HG03196 (cell line): ENCODE measurements at regions not wholly inside any gene's neighbourhood (a gene's known extent, or its start where the extent isn't known, plus 50 kb on each side); places are given as distances from the start of the nearest gene placed in this dataset.

Experiments used
- ATAC-seq: cut with Tn5 transposase; IDR thresholded peaks from one replicate; pipeline ENCODE4 v1.9.1; 2021; ENCODE audit not compliant: unreplicated experiment

DNA sequence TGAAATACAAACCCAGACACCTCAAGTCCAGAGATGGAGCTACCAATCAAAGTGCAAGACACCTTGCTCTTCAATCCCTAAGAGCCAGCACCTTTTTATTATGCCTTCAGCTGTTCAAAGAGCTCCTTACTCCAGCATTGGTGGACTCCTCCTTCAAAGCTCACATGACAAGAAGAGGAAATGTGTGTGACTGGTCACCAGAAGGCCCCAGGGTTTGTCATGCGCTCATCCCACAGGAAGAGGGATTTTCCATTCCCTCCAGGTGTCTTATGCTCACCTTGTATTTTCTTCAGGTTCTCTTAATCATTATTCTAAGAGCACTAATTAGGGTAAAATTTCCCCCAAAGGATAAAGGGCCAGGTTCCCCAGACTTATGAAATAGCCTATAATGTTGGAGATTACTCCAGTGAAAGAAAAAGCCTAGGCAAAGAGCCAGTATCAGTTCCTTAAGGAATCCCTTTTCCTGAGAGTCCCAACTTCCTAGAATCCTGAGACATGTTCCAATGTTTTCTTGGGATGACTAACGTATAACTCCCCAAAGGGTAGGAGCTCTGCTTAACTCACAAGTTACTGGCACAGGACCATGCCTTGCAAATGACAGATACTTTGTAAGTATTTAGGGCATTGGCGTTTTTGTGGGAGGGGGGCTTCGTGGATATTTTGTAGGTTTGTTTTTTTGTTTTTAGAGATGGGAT is 56.9 kb upstream of the SOX9 start:
- ATAC-seq: no peak

GRCh38 chr17:72064606-72065193 is 56.1 kb upstream of the SOX9 start:
- no peak for ATAC-seq

DNA sequence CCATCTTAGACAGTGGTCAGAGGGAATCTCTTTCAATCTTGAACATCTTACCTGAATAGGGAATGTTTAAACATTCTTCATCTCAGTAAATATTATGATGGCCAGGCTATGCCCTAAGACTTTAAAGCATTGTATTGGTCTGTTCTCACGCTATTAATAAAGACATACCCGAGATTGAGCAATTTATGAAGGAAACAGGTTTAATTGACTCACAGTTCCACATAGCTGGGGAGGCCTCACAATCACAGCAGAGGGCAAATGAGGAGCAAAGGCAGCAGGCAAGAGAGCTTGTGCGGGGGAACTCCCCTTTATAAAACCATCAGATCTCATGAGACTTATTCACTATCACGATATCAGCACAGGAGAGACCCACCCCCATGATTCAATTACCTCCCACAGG is 55.3 kb upstream of the SOX9 start:
- ATAC-seq: no peak

GRCh38 chr17:72068643-72069042 is 52.2 kb upstream of the SOX9 start:
- no peak for ATAC-seq

- no peak for ATAC-seq
These were observed 51.1 kb upstream of the SOX9 start for GRCh38 chr17:72069586-72070202.
